PFSK-1 (cell line): ENCODE measurements at regions not wholly inside any gene's neighbourhood (a gene's known extent, or its start where the extent isn't known, plus 50 kb on each side); places are given as distances from the start of the nearest gene placed in this dataset.

Source experiments
- REST ChIP-seq, 2 experiments: IDR thresholded peaks; 2 replicates each; pipeline versions ENCODE4 v1.6.1 to v1.8.0; 2011 to 2012; ENCODE audit warnings: low read depth in 2 of 2, low read length in 2 of 2, control low read depth in 1 of 2, inconsistent platforms in 1 of 2, mild to moderate bottlenecking in 1 of 2, moderate library complexity in 1 of 2; ENCODE audit not compliant: insufficient read depth in 1 of 2
- TAF1 ChIP-seq: IDR thresholded peaks from 2 replicates; pipeline ENCODE4 v1.6.1; 2012; ENCODE audit warnings: low read length, control low read depth, borderline replicate concordance; ENCODE audit not compliant: insufficient read depth

- TF ChIP-seq REST (IDR thresholded peaks at IDR 0.05; ENCODE audit: insufficient read depth in 1 of 2, low read depth in 2 of 2, low read length in 2 of 2) (no peak), TAF1 (no peak)
Observed at GRCh38 chr2:139805441-139805840, 1025.3 kb upstream of the NXPH2 start.
